Heart left ventricle (tissue), 16 donors: ENCODE measurements at regions not wholly inside any gene's neighbourhood (a gene's known extent, or its start where the extent isn't known, plus 50 kb on each side); places are given as distances from the start of the nearest gene placed in this dataset.

Experiments
- ATAC-seq, 4 donors: fragments of 200-7000 bp; cut with Tn5 transposase; one replicate each; pipeline ENCODE4 v1.9.1; 2020 to 2022; ENCODE audit warnings: moderate library complexity in 4 of 4, mild to moderate bottlenecking in 3 of 4, moderate number of reproducible peaks in 1 of 4
- DNase-seq, 5 donors: peaks; one replicate each; pipeline ENCODE4 v3.0.0-alpha.2; 2020
- H3K27ac ChIP-seq, 12 donors: fragments of 200-600 bp; sonication (generic) in 4 of 12; one replicate each; pipeline versions ENCODE4 v1.5.0 to v1.8.0; 2016 to 2022; ENCODE audit warnings: mild to moderate bottlenecking in 2 of 12
- H3K27me3 ChIP-seq, 9 donors: fragments of 200-600 bp; sonication (generic) in 2 of 9; one replicate each; pipeline versions ENCODE4 v1.5.1 to v1.8.0; 2016 to 2022; ENCODE audit warnings: mild to moderate bottlenecking in 3 of 9
- H3K36me3 ChIP-seq, 9 donors: fragments of 200-600 bp; sonication (generic) in 2 of 9; one replicate each; pipeline versions ENCODE4 v1.5.0 to v1.8.0; 2018 to 2022; ENCODE audit warnings: mild to moderate bottlenecking in 2 of 9
- H3K4me1 ChIP-seq, 12 donors: fragments of 200-600 bp; sonication (generic) in 4 of 12; one replicate each; pipeline versions ENCODE4 v1.5.0 to v1.8.0; 2016 to 2022; ENCODE audit warnings: mild to moderate bottlenecking in 3 of 12
- H3K4me3 ChIP-seq, 12 donors: fragments of 200-600 bp; sonication (generic) in 4 of 12; one replicate each; pipeline versions ENCODE4 v1.5.0 to v1.8.0; 2017 to 2022; ENCODE audit warnings: mild to moderate bottlenecking in 9 of 12, moderate library complexity in 4 of 12
- H3K9me3 ChIP-seq, 12 donors: fragments of 200-600 bp; sonication (generic) in 4 of 12; one replicate each; pipeline versions ENCODE4 v1.5.0 to v1.8.0; 2016 to 2022; ENCODE audit warnings: mild to moderate bottlenecking in 1 of 12
- POLR2A ChIP-seq, 2 donors: fragments of 450-650 bp; IDR thresholded peaks; one replicate each; pipeline ENCODE4 v1.6.1; 2017; ENCODE audit warnings: antibody characterized with exemption in 2 of 2, mild to moderate bottlenecking in 2 of 2, moderate library complexity in 2 of 2
- WGBS, 4 donors: extraction: QIAGEN DNeasy Blood & Tissue Kit in 2 of 4; methylation state at CpG; one replicate each; pipeline versions ENCODE4 v1.1.5 to v1.1.7; 2013 to 2018; 5-methylcytosine and 5-hydroxymethylcytosine counted together
- intact Hi-C, 10 donors: fragments of 100-400 bp; cut with DNase I; formaldehyde crosslinking; loops; one replicate each; pipeline versions ENCODE4 v1.11.1 to v1.14.2; 2022
- TF ChIP-seq, protein P1 (sequence below), 12 donors: fragments of 200-600 bp; sonication (generic) in 4 of 12; IDR thresholded peaks; one replicate each; pipeline versions ENCODE4 v1.5.0 to v1.8.0; 2018 to 2022; ENCODE audit warnings: antibody characterized with exemption in 12 of 12, mild to moderate bottlenecking in 5 of 12
- donor health status: ischemic (EF 13 %, LVEDD 7.1; RV severe dilation, severe dysfunction).
- donor health status: healthy with polysubstance abuse.
- donor health status: DM: no; HTN: yes; CAD: no.
- donor health status: DM: no; HTN: no; CAD: no.
- donor health status: ischemic (EF 25% LVEDD 6.9; RV normal size, moderate dysfunction).
- donor health status: ischemic (EF 25% LVEDD 5.7; RV mildly dilated, moderate dysfunction).
- donor health status: healthy.
- donor health status: DM: yes; HTN: yes; CAD: no.
- donor health status: ischemic (EF 35%, LVEDD 5.7; RV mildly dilated, moderate dysfunction).
- donor health status: nonischemic (EF 11% LVEDD 7.7; RV severe dilation, severe dysfunction).
- donor health status: DM: yes; HTN: yes; CAD: no.
- donor health status: PGD.
- donor health status: ischemic (EF 29% LVEDD 5.4; RV normal size, mild dysfunction).
- donor health status: nonischemic (EF 23%, LVEDD 6.1; RV moderate dilation, normal function).

GRCh38 chr10:16001581-16001980, 141.3 kb upstream of the MINDY3 start:
- WGBS, 4 donors, result 88 to 94% (median 92%) methylated on average over 1 of the region's 1 CpG
- TF ChIP-seq, protein P1, sequence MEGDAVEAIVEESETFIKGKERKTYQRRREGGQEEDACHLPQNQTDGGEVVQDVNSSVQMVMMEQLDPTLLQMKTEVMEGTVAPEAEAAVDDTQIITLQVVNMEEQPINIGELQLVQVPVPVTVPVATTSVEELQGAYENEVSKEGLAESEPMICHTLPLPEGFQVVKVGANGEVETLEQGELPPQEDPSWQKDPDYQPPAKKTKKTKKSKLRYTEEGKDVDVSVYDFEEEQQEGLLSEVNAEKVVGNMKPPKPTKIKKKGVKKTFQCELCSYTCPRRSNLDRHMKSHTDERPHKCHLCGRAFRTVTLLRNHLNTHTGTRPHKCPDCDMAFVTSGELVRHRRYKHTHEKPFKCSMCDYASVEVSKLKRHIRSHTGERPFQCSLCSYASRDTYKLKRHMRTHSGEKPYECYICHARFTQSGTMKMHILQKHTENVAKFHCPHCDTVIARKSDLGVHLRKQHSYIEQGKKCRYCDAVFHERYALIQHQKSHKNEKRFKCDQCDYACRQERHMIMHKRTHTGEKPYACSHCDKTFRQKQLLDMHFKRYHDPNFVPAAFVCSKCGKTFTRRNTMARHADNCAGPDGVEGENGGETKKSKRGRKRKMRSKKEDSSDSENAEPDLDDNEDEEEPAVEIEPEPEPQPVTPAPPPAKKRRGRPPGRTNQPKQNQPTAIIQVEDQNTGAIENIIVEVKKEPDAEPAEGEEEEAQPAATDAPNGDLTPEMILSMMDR (IDR thresholded peaks at IDR 0.05), result no peak
- no peak for TF ChIP-seq POLR2A (IDR thresholded peaks at IDR 0.05)
- Histone ChIP-seq H3K27me3 (no peaks in the 10 kb centered on the region), H3K27ac (no peak overlapping the region), H3K9me3 (peaks cover 0 to 44% (median 7%) of the 10 kb centered on the region in 12 donors), H3K4me3 (no peak overlapping the region), H3K4me1 (no peaks in the 10 kb centered on the region), H3K36me3 (no peaks in the 10 kb centered on the region)
- DNase-seq (no peak), ATAC-seq (no peak)
- intact Hi-C loops, result no loop called here

- Histone ChIP-seq H3K36me3 (no peaks in the 10 kb centered on the region), H3K27me3 (no peaks in the 10 kb centered on the region), H3K4me3 (no peak overlapping the region), H3K27ac (no peak overlapping the region), H3K4me1 (no peaks in the 10 kb centered on the region), H3K9me3 (peaks cover 0 to 15% (median 0%) of the 10 kb centered on the region in 12 donors)
- no peak for TF ChIP-seq POLR2A (IDR thresholded peaks at IDR 0.05)
- TF ChIP-seq, protein P1 (IDR thresholded peaks at IDR 0.05), result no peak
- no peak for DNase-seq
- intact Hi-C loops, result loop anchor here in 1 of 10 donors (2.0 kb wide), 1 partner anchor 23 kb away; no protein-coding TSS in a partner anchor
- WGBS, 4 donors, result 58 to 75% (median 66%) methylated on average over 6 of the region's 6 CpGs
- no peak for ATAC-seq
Observed at GRCh38 chr10:16009785-16010184, 149.5 kb upstream of the MINDY3 start.

DNA sequence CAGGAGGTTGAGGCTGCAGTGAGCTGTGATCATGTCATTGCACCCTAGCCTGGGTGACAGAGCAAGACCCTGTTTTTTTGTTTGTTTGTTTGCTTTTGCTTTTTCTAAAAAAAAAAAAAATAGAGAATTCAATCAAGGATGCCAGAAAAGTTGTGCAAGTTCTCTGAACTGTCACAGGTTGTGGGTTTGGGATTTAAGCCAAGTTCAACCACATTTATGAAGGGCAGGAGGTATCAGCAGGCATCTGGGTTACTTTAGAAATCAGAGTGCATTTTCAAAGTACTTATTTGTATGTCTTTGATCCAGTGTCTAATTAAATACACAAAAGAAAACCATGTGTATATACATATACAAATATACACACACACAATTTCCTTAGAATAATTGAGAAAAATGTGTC, 151.2 kb upstream of the MINDY3 start:
- no peak overlapping the region for H3K4me3 ChIP-seq
- H3K4me1 ChIP-seq, result no peaks in the 10 kb centered on the region
- H3K36me3 ChIP-seq, result no peaks in the 10 kb centered on the region
- no peak for TF ChIP-seq POLR2A (IDR thresholded peaks at IDR 0.05)
- TF ChIP-seq, protein P1 (IDR thresholded peaks at IDR 0.05), result no peak
- ATAC-seq, result no peak
- DNase-seq, result no peak
- intact Hi-C loops, result loop anchor here in 1 of 10 donors (2.0 kb wide), 1 partner anchor 21 kb away; no protein-coding TSS in a partner anchor
- H3K9me3 ChIP-seq, result peaks cover 0 to 4% (median 0%) of the 10 kb centered on the region in 12 donors
- no peaks in the 10 kb centered on the region for H3K27me3 ChIP-seq
- H3K27ac ChIP-seq, result no peak overlapping the region

DNA sequence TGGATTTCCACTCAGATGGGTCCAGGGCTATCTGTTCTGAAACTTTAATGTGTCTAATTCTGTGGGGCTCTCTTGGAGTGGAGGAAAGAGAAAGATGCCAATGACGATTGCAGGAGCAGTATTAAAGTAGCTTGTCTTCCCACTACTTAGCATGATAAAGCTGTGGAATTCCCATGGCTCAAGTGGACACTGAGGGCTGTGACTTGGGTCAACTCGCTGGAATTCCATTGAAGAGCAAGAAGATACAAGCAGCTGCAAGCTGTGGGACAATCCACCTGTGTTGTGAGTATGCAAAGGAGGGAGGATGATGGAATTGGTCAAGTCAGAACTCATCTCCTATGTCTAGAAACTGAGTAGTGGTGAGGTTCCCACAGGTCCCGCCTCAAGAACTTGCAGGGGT, 154.2 kb upstream of the MINDY3 start:
- H3K27ac ChIP-seq, result no peak overlapping the region
- ATAC-seq, result no peak
- intact Hi-C loops, result no loop called here
- H3K27me3 ChIP-seq, result no peaks in the 10 kb centered on the region
- no peaks in the 10 kb centered on the region for H3K4me1 ChIP-seq
- H3K36me3 ChIP-seq, result no peaks in the 10 kb centered on the region
- WGBS, 4 donors, result 52 to 70% (median 61%) methylated on average over 3 of the region's 3 CpGs
- H3K4me3 ChIP-seq, result no peak overlapping the region
- peaks cover 0 to 7% (median 0%) of the 10 kb centered on the region in 12 donors for H3K9me3 ChIP-seq
- TF ChIP-seq POLR2A (IDR thresholded peaks at IDR 0.05), result no peak
- TF ChIP-seq, protein P1 (IDR thresholded peaks at IDR 0.05), result no peak
- DNase-seq, result no peak
